Muscle layer of colon (tissue), 2 donors: ENCODE measurements at regions not wholly inside any gene's neighbourhood (a gene's known extent, or its start where the extent isn't known, plus 50 kb on each side); places are given as distances from the start of the nearest gene placed in this dataset.

Experiments
- H3K27ac ChIP-seq: one replicate; pipeline ENCODE4 v1.7.0; 2013; ENCODE audit warnings: low read depth, mild to moderate bottlenecking, low read length, moderate library complexity
- H3K27me3 ChIP-seq, 2 donors: one replicate each; pipeline ENCODE4 v1.7.0; 2013; ENCODE audit warnings: low read length in 2 of 2, mild to moderate bottlenecking in 2 of 2; ENCODE audit not compliant: insufficient read depth in 2 of 2, control insufficient read depth in 1 of 2
- H3K36me3 ChIP-seq: one replicate; pipeline ENCODE4 v1.7.0; 2013; ENCODE audit warnings: mild to moderate bottlenecking, low read length; ENCODE audit not compliant: insufficient read depth
- H3K4me1 ChIP-seq: one replicate; pipeline ENCODE4 v1.7.0; 2013; ENCODE audit warnings: mild to moderate bottlenecking, low read length; ENCODE audit not compliant: insufficient read depth
- H3K4me3 ChIP-seq, 2 donors: one replicate each; pipeline ENCODE4 v1.7.0; 2013; ENCODE audit warnings: low read length in 2 of 2, low read depth in 1 of 2, mild to moderate bottlenecking in 1 of 2, moderate library complexity in 1 of 2
- H3K9ac ChIP-seq: one replicate; pipeline ENCODE4 v1.7.0; 2013; ENCODE audit warnings: low read length
- H3K9me3 ChIP-seq: one replicate; pipeline ENCODE4 v1.7.0; 2013; ENCODE audit warnings: mild to moderate bottlenecking, low read length
- donor health status: abdominal sarcoma.
- donor health status: Adenocarcinoma of cecum.

DNA sequence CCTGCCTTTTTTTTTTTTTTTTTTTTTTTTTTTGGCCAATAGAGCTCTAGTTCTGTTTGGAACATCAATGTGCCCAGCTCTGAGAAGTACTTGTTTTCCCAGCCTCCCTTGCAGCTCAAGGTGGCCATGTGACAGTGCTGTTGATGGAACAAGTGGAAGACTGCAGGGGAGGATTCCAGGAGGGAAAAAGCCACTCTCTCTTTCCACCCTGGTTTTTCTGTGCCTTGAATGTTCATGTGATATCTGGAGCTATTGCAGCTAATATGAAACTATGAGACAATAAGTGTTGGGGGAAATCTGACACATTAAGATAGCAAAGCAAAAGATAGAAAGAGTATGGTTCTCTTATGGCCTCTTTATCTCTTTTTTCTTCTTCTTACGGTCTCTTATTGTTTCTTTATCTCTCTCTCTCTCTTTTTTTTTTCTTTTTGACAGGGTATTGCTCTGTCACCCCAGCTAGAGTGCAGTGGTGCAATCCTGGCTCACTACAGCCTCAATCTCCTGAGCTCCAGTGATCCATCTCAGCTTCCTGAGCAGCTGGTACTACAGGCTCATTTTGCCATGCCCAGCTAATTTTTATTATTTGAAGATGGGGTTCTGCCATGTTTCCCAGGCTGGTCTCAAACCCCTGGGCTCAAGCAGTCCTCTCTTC, 192.0 kb upstream of the LNX1 start:
- H3K36me3 ChIP-seq: no peaks in the 10 kb centered on the region
- H3K9me3 ChIP-seq: no peaks in the 10 kb centered on the region
- no peak overlapping the region for H3K4me3 ChIP-seq
- no peaks in the 10 kb centered on the region for H3K27me3 ChIP-seq
- peaks cover 12% of the 10 kb centered on the region for H3K4me1 ChIP-seq
- no peak overlapping the region for H3K27ac ChIP-seq
- no peak overlapping the region for H3K9ac ChIP-seq

- no peaks in the 10 kb centered on the region for H3K9me3 ChIP-seq
- no peak overlapping the region for H3K9ac ChIP-seq
- H3K36me3 ChIP-seq: no peaks in the 10 kb centered on the region
- no peak overlapping the region for H3K4me3 ChIP-seq
- peaks cover 12% of the 10 kb centered on the region for H3K4me1 ChIP-seq
- no peaks in the 10 kb centered on the region for H3K27me3 ChIP-seq
- H3K27ac ChIP-seq: no peak overlapping the region
These were observed 191.2 kb upstream of the LNX1 start for GRCh38 chr4:53782458-53782845.

GRCh38 chr4:53781629-53782457, 190.6 kb upstream of the LNX1 start:
- Histone ChIP-seq H3K27me3 (no peaks in the 10 kb centered on the region), H3K9me3 (no peaks in the 10 kb centered on the region), H3K36me3 (no peaks in the 10 kb centered on the region), H3K4me1 (peaks cover 8% of the 10 kb centered on the region), H3K27ac (no peak overlapping the region), H3K4me3 (no peak overlapping the region), H3K9ac (no peak overlapping the region)

DNA sequence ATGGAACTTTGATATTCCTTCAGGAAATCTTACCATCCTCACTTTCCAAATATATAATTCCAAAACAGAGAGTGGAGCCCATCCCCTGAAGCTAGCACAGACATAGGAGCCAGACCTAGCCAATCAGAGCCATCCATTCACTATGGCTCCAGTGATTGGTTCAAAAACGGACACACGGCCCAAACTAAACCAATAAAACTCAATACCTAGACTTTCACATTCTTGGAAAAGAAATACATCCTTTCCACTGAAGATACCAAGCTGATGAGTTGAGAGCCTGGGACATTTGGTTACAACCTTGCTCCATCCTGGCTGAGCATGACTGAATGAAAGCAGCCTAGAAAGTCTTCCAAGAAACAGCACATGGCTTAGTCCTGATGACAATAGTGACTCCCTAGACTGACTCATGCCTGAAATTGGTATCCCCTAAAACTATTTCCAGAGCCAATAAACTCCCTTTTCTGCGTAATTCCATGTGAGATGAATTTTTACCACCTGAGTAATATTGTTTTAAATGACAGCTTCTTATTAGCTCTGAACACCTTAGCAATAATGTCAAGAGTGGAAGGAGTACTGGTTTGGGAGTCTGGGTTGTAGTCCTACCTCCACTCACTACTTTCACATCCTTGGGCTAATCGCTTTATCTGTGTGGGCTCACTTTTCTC, 189.6 kb upstream of the LNX1 start:
- Histone ChIP-seq H3K9me3 (no peaks in the 10 kb centered on the region), H3K4me3 (no peak overlapping the region), H3K27me3 (no peaks in the 10 kb centered on the region), H3K27ac (no peak overlapping the region), H3K36me3 (no peaks in the 10 kb centered on the region), H3K9ac (no peak overlapping the region), H3K4me1 (no peaks in the 10 kb centered on the region)

DNA sequence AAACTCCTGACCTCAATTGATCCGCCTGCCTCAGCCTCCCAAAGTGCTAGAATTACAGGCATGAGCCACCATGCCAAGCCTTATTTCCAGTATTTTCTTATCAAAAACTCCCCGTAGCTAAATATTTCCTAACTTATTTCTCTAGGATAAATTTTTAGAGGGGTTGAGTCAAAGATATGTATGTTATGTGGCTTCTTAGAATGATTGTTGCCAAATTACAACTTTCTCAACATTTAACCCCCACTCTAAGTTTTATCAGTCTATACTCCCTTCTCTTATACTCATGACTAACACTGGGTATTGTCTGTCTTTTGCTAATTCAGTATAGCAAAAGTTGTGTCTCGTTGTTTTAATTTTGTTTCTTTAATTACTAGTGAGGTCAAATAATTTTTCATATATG, 187.7 kb upstream of the LNX1 start:
- Histone ChIP-seq H3K9me3 (no peaks in the 10 kb centered on the region), H3K36me3 (no peaks in the 10 kb centered on the region), H3K9ac (no peak overlapping the region), H3K4me3 (no peak overlapping the region), H3K4me1 (no peaks in the 10 kb centered on the region), H3K27ac (no peak overlapping the region), H3K27me3 (no peaks in the 10 kb centered on the region)

GRCh38 chr4:53778155-53778554, 186.9 kb upstream of the LNX1 start:
- Histone ChIP-seq H3K9me3 (no peaks in the 10 kb centered on the region), H3K4me1 (no peaks in the 10 kb centered on the region), H3K27me3 (no peaks in the 10 kb centered on the region), H3K9ac (no peak overlapping the region), H3K27ac (no peak overlapping the region), H3K36me3 (no peaks in the 10 kb centered on the region), H3K4me3 (no peak overlapping the region)

DNA sequence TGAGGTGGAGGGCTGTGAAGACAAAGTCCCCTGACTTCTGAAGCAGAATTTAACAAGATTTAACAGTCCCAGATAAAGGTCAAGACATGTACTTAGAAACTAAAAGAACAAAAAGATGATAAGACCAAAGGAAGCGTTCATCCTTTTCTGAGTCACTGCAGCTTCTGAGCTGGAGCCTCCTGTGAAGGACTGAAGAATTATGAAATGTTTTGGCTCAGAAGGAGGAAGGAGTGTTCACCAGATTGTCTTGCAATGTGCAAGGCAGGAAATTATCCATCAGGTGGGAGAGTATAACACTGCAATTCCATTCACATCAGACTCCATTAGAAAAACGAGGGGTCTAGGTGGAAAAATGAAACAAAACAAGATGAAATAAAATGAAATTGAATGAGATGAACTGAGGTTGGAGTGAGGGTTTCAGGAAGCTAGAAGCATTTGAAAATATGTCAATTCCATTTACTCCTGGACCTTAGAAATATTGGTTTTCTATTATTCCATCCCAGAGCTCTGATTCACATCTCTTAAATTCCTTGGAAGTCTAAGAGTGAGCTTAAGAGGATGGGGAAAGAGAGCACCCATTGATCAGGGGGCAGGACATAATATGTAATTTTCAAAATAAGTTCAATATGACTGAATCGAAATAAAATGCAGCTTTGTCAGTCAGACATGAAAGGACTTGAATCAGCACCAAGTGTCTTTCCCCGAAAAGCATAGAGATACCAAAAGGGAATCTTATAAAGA, 186.1 kb upstream of the LNX1 start:
- H3K27me3 ChIP-seq: no peaks in the 10 kb centered on the region
- H3K9me3 ChIP-seq: no peaks in the 10 kb centered on the region
- no peak overlapping the region for H3K27ac ChIP-seq
- H3K9ac ChIP-seq: no peak overlapping the region
- no peak overlapping the region for H3K4me3 ChIP-seq
- H3K4me1 ChIP-seq: no peaks in the 10 kb centered on the region
- H3K36me3 ChIP-seq: no peaks in the 10 kb centered on the region

DNA sequence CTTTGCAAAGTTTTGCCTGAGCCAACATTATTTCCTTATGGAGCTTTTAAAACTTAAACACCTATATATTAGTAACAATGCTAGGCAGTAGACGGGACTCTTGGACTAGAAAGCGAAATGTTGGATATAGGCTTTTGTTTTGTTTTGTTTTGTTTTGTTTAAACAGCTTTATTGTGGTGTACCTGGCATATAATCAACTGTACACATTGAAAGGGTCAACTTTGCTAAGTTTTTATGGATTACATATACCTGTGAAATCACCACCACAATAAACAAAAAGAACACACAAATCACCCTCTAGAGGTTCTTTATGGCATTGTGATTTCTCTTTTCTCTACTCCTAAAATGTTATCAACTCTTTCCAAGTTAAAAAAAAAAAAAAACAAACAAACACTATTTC, 184.9 kb upstream of the LNX1 start:
- Histone ChIP-seq H3K36me3 (no peaks in the 10 kb centered on the region), H3K27me3 (no peaks in the 10 kb centered on the region), H3K4me3 (no peak overlapping the region), H3K27ac (no peak overlapping the region), H3K9ac (no peak overlapping the region), H3K9me3 (no peaks in the 10 kb centered on the region), H3K4me1 (no peaks in the 10 kb centered on the region)

DNA sequence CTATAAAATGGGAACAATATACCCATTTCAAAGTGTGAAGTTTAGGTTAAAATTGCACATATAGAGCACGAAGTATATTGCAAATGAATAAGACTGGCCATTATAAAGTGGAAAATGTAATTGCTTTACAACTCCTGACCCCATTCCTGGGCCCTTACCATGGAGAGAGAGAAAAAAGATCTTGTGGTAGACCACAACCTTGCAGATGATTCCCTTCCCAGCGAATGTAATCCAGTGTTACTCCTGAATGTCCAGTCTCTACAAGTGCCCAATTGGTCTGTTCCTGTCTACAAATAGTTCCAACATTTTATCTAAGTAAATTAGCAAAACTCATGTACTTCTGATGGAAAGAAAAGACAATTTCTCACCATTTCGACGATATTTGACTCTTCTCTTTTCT, 184.1 kb upstream of the LNX1 start:
- Histone ChIP-seq H3K36me3 (no peaks in the 10 kb centered on the region), H3K27ac (no peak overlapping the region), H3K27me3 (no peaks in the 10 kb centered on the region), H3K9ac (no peak overlapping the region), H3K4me3 (no peak overlapping the region), H3K9me3 (no peaks in the 10 kb centered on the region), H3K4me1 (no peaks in the 10 kb centered on the region)

DNA sequence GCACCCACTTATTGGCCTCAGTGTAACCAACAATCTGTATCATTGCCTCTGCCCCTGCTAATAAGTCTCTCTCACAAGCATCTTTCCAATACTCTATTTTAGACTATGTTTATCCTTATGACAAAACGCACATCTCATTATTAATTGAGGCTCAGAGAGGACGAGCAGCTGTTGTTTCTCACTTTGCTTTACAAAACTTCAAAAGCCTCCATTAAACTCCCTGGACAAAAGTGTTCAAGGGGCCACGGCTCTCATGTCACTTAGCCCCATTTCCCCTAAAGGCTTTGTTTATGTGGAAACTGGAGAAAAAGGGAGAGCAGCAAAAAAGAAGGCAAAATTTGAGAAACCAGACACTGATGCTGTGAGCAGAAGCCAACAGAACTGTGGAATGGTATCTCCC, 180.0 kb upstream of the LNX1 start:
- Histone ChIP-seq H3K4me1 (no peaks in the 10 kb centered on the region), H3K4me3 (no peak overlapping the region), H3K27me3 (no peaks in the 10 kb centered on the region), H3K9ac (no peak overlapping the region), H3K36me3 (no peaks in the 10 kb centered on the region), H3K27ac (no peak overlapping the region), H3K9me3 (no peaks in the 10 kb centered on the region)

DNA sequence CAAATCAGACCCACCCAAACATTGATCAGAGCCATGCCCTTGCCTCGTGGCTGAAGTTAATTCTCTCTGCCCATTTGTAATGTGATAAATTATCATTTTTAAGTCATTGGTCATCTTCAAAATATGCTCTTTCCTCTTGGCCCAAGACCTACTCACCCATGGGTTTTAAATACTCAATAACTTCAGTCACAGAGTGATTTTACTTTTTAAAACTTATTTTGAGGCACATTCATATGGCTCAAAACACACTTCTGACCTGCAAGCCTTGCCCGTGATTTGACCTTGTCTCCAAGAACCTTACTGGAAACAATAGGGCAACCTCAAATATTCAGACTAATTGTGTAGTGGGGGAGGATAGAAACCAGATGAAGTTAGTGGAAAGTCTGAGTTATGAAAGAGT, 176.2 kb upstream of the LNX1 start:
- no peaks in the 10 kb centered on the region for H3K27me3 ChIP-seq
- H3K4me3 ChIP-seq: no peak overlapping the region
- no peak overlapping the region for H3K9ac ChIP-seq
- H3K9me3 ChIP-seq: no peaks in the 10 kb centered on the region
- H3K4me1 ChIP-seq: peaks cover 21% of the 10 kb centered on the region
- no peak overlapping the region for H3K27ac ChIP-seq
- H3K36me3 ChIP-seq: no peaks in the 10 kb centered on the region
